KG1 (cell line): ENCODE measurements at regions not wholly inside any gene's neighbourhood (a gene's known extent, or its start where the extent isn't known, plus 50 kb on each side); places are given as distances from the start of the nearest gene placed in this dataset.
"Not testable (repeated sequence)": the region's sequence is repeated elsewhere in the genome, so short reads cannot be mapped to it uniquely, and the experiment has no call there.

Source experiments
- DNase-seq: peaks from one replicate; lab custom pipeline; 2025; lab: John Stamatoyannopoulos, UW

DNA sequence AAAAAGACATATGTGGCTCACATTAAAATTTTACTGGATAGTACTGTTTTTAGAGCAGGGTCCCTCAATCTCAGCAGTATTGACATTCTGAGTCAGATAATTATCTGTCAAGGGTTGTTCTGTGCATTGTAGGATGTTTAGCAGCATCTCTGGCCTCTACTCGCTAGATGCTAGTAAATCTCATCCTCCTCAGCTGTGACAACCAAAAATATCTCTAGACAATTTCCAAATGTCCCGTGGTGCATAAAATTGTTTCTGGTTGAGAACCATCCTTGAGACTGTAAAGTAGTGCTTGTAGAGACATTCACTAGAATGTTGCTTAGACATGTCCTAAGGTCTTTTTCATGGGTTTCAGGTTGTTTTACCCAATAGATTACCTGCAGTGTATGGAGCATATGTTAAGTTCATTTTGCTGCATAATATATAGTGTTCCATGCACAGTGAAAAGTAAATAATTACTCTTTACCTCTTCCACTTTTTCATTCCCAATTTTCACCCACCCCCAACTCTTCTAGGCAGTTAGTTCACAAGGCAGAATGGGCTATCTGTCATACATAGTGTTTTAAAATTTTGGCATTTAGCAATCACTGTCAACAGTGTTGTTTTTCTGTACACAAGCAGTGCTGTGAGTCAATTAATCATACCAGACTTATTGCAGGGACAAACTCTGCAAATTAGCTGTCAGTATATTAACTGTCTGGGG, 200.2 kb upstream of the SLC38A2 start:
- no peak for DNase-seq

DNA sequence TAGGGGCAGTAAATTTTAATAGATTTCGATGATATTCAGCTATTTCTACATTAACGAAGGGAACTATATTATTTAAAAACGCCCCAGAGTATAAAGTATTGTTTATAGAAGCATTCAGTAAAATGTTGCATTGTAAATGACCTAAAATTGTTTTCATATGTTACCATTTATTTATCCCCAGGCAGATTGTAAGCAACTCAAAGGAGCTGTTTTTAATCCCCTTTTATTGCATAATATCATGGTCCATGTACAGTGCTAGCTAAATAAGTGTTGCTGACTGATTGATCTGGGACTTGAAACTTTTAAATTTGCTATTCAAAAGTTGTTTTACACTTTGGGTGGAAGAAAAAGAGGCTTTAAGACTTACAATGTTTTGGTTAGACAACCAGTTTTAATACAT, 199.0 kb upstream of the SLC38A2 start:
- no peak for DNase-seq

- no peak for DNase-seq
These were observed 197.4 kb upstream of the SLC38A2 start for GRCh38 chr12:46569826-46570439.

DNA sequence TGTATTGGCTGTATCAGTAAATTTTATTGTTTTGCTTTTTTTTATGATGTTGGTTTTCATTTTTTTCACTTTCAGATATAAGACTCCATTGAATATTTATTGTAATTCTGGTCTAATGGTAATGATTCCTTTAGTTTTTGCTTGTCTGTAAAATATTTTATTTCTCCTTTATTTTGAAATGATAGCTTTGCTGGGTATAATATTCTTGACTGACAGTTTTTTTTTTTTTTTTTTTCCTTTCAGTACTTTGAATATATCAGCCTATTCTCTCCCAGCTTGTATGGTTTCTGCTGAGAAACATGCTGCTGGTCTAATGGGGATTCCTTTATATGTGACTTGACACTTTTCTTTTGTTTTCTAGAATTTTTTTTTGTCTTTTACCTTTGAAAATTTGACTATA, 195.1 kb upstream of the SLC38A2 start:
- no peak for DNase-seq

DNA sequence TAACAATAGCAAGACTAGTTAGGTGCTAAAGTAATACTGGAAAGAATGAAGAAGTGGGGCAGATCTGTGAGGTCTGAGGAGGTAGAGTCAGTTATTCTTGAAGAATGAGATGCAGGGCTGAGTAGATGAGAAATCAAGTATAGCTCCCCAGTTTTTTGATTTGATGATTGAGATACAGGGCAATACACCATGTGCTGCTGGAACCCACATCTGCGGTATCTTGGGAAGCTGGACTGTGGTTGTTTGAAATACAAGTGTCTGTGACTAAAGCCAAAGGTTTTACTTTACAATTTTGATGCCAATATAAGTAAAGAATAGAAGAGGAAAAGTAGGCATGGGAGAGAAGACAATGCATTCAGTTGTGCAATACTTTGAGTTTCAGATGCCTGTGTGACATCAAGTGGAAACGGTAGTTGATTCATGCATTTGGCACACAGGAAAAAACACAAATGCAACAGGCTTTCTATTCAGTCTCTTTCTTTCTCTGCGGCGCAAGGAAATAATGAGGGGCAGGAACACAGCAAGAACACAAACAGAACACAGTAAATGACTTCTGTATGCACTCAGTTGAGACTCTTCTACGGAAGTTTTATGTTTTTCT, 190.2 kb upstream of the SLC38A2 start:
- no peak for DNase-seq

- not testable (repeated sequence) for DNase-seq
These were observed 189.4 kb upstream of the SLC38A2 start for GRCh38 chr12:46561769-46562624.

DNA sequence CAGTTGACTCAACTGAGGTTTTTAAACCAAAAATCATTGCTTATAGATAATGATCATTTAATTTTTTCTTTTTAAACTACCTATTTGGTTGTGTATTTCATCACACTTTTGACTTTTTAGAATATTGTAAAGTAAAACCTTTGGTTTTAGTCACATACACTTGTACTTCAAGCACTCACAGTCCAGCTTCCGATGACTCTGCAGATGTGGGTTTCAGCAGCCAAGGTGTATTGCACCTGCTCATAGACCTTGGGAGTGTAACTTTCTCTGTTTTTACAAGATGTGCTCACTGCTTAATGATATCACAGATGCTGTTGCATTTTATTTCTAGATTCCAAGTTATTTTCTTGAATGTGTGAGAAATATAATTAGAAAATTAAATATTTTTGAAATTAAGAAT, 188.3 kb upstream of the SLC38A2 start:
- no peak for DNase-seq

GRCh38 chr12:46560089-46560488, 187.5 kb upstream of the SLC38A2 start:
- no peak for DNase-seq

GRCh38 chr12:46559311-46559710, 186.7 kb upstream of the SLC38A2 start:
- DNase-seq, result no peak

- no peak for DNase-seq
These were observed 186.1 kb upstream of the SLC38A2 start for GRCh38 chr12:46558677-46559076.

DNA sequence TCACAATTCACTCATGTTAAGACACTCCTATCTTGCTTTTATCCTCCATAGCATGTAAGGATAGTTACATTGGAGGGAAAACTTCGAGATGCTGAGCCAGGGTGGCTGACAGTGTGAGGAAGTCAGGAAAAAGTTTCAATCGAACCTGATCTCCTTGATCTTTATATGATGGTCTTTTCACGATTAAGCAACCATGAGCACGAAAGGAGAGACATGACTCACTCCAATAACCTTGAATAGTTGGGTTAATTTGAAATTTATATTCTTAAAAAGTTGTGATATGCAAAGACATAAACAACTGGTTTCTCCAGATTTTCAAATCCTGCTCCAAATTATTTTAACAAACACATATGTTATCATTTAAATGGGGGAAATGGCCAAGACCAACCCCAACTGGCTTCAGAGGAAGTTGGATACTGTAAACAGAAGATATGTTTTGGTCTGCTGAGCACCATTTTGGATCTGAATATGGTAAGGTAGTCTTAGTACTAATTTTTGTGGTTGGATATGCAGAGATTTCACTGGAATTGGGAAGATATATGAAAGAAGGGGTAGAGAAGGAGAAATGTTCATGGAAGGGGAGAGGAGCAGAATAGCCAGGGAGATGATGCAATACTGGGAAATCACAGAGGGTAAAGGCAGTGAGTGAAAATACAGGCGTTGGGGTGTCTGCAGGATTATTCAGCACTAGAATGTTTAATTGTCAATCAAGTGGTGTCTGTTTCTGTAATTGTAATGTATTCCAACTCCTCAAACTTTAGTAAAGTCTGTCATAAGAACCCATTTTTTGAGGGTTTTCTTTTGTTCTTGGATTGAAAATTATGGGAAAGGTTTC, 185.2 kb upstream of the SLC38A2 start:
- no peak for DNase-seq

- DNase-seq, result no peak
These were observed 184.4 kb upstream of the SLC38A2 start for GRCh38 chr12:46556819-46557524.

DNA sequence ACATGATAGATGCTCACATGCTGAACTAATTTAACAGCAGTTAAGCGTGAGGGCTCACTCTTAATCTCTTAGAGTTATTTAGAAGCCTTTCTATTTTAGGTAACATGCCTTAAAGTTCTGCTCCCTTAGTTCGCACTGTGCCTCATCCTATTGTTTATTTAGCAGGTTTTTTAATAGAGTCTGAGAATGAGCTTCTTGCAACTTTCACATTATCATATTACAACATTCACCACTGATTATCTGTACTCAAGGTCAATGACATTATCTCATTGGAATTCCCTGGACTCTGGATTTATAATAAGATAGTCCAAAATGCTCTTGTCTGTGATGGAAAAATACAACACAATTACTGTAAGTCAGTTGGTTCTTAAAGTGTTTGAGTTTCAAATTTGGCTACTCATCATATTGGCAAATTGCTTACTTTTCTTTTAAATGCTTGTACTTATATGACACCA, 183.6 kb upstream of the SLC38A2 start:
- DNase-seq, result no peak

DNA sequence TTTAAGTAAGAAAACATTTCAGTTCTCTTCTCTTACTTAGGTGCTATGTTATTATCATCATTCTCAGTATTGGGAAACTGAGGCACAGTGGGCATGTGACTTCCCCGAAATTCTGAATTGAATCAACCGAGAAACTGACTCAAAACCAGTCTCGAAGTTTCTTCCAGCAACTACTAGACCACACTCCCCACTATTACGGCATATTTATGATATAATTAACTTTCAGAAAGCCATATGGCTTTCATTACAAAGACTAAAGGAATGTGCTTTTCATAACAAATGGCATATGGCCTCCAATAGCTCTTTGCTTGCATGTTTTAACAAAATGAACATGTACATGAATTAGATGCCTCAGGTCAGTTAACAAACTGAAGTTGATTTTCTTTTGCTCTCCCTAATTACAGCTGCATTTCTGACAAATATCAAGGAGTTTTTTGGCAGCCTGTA, 182.9 kb upstream of the SLC38A2 start:
- DNase-seq, result no peak

DNA sequence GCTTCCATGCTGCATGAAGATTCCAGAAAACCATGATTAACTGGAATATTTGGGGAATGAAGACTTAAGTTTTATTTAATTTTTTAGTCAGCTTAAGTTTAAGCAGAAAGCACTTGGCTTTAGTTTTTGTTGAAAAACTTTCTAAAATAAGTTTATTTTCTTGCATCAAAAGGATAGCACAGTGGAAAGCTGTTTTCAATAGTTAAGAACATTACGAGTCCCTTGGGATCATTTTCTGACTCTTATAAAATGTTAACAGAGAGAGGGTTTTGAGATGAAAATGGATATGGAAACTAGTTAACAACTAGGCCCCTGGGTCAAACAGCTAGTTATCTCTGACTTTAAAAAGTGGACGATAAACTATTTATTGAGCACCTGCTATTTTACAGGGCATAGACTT, 181.9 kb upstream of the SLC38A2 start:
- no peak for DNase-seq

DNA sequence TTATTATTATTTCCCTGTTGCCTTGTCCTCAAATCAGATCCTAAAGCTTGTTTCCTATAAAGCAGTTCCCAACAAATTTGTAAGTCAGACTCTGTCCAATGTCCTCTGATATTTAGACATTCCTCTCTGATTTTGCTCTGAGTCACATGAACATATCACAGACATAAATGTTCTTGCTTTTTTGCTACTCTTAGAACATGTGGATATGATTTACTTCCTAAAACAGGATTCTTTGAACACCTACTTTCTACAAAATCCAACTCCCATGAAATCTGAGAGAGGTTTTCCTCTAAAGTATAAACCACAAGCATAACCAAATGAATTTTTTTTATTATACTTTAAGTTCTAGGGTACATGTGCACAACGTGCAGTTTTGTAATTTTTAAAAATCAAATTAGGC, 181.3 kb upstream of the SLC38A2 start:
- DNase-seq, result no peak

DNA sequence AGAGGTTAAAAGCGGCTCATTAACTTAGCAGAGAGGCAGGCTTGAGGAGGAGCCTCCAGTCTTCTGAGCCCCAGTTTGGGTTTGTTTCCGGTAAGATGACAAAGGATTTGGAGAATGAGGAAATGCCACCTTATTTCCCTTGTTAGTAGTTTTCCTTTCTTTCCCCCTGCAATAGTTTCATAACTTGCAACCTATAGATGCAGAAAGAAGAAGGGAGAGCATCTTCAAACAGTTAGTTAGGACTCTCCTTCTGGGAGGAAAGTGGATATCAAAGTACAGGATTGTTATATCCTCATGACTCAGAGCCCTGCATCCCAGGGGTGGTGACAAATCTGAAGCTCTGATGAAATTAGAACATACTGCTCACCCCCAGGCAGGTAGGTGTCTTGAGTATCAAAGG, 180.7 kb upstream of the SLC38A2 start:
- DNase-seq, result no peak

DNA sequence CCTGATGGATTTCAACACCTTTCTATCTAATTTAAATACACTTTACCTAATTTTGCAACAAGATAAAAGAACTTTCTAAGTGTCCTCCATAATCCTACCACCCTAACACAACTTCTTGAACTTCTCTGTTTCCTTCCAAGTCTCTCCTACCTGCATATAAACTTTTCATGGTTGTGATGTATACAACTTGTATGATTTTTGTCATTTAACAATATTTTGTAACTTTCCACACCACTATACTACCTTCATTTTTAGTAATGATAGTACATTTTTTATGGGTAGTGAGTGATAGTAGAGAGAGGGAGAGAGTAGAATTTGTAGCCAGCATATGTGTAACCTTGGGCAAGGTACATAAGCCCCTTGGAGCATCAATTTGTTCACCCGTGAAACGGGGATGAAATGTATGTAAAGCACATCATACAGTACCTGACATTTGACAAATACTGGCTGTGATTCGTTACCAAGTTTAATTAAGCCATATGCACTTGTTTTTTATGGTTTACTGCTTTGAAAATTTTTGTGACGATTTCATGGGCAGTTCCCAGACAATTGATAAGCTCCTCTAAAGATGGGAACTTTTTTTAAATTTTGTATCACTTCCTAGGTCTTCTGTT, 177.8 kb upstream of the SLC38A2 start:
- no peak for DNase-seq

- no peak for DNase-seq
These were observed 177.1 kb upstream of the SLC38A2 start for GRCh38 chr12:46549527-46550265.

DNA sequence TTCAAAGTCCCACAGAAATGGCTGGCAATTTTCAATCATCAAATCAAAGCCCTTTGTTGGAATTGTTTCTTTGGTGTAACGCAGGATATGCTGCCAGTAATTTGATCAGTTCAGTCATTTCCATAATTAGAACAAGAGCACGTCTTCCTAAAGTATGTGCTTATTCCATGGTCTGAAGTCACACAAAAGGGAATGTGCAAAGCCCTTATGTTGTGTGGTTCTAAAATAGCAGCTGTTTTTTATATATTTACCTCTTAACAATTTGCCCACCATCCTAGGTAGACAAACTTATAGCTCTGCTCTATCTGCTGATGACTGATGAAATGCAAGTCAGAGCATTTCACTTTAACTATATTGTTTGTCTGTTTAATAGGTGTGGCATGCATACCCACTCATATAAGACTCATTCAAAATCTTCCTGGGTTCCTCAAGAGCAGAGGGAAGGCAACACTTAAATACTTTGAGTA, 176.1 kb upstream of the SLC38A2 start:
- no peak for DNase-seq
